BE2C (cell line): ENCODE measurements at regions not wholly inside any gene's neighbourhood (a gene's known extent, or its start where the extent isn't known, plus 50 kb on each side); places are given as distances from the start of the nearest gene placed in this dataset.
A peak's percentile ranks its signal among the peaks of the same experiment; 100 is the strongest.

Experiments
- DNase-seq: peaks from one replicate; pipeline ENCODE4 v3.0.0-alpha.2; 2020
- H3K27me3 ChIP-seq: fragments of 250-450 bp; sonication (Bioruptor Pico); 2 replicates; pipeline ENCODE4 v1.5.1; 2020; ENCODE audit warnings: mild to moderate bottlenecking
- H3K36me3 ChIP-seq: fragments of 250-450 bp; sonication (Bioruptor Pico); 2 replicates; pipeline ENCODE4 v1.5.1; 2020; ENCODE audit warnings: mild to moderate bottlenecking
- H3K4me1 ChIP-seq: fragments of 250-450 bp; sonication (Bioruptor Pico); 2 replicates; pipeline ENCODE4 v1.5.1; 2020
- H3K4me3 ChIP-seq: 2 replicates; pipeline ENCODE4 v1.5.1; 2011; ENCODE audit warnings: low read depth, low read length
- H3K9me3 ChIP-seq: fragments of 250-450 bp; sonication (Bioruptor Pico); 2 replicates; pipeline ENCODE4 v1.5.1; 2020
- CTCF ChIP-seq: IDR thresholded peaks from 2 replicates; pipeline ENCODE4 v1.5.1; 2012; ENCODE audit warnings: mild to moderate bottlenecking, low read depth, low read length

GRCh38 chr1:227451954-227452353 is 111.4 kb upstream of the ZNF678 start:
- DNase-seq, result no peak
- Histone ChIP-seq H3K9me3 (no peaks in the 10 kb centered on the region), H3K36me3 (no peaks in the 10 kb centered on the region), H3K27me3 (peaks cover 9% of the 10 kb centered on the region), H3K4me1 (no peaks in the 10 kb centered on the region), H3K4me3 (no peak overlapping the region)
- TF ChIP-seq CTCF, result no peak

GRCh38 chr1:227451057-227451456 is 112.3 kb upstream of the ZNF678 start:
- peaks cover 9% of the 10 kb centered on the region for H3K27me3 ChIP-seq
- no peak for DNase-seq
- TF ChIP-seq CTCF, result no peak

DNA sequence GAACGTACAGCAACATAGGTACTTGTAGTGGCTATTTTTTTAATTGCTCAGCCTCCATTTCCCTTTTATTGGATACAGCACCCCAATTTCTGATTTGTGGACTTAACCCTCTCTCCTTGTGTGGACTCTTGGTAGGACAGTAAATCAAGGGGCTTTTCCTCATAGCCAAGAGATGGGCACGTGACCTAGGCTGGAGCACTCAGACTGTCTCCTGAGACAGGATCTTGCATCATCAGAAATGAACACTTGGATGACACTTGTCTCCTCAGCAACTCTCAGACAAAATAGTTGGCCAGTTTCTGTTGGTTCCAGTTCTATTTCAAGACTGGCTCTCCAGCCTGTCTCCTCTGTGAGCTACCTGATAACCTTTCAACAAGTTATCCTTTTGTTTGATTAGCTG is 112.9 kb upstream of the ZNF678 start:
- Histone ChIP-seq H3K36me3 (no peaks in the 10 kb centered on the region), H3K27me3 (peaks cover 9% of the 10 kb centered on the region), H3K4me3 (no peak overlapping the region), H3K9me3 (no peaks in the 10 kb centered on the region), H3K4me1 (no peaks in the 10 kb centered on the region)
- TF ChIP-seq CTCF, result no peak
- no peak for DNase-seq

More at GRCh38 chr1:227451057-227451456, 112.3 kb upstream of the ZNF678 start:
- H3K36me3 ChIP-seq, result no peaks in the 10 kb centered on the region
- no peak overlapping the region for H3K4me3 ChIP-seq
- no peaks in the 10 kb centered on the region for H3K4me1 ChIP-seq
- no peaks in the 10 kb centered on the region for H3K9me3 ChIP-seq

- DNase-seq, result no peak
- Histone ChIP-seq H3K9me3 (no peaks in the 10 kb centered on the region), H3K4me1 (no peaks in the 10 kb centered on the region), H3K27me3 (peaks cover 9% of the 10 kb centered on the region), H3K36me3 (no peaks in the 10 kb centered on the region), H3K4me3 (no peak overlapping the region)
- no peak for TF ChIP-seq CTCF
Observed at GRCh38 chr1:227449741-227450441, 113.5 kb upstream of the ZNF678 start.

- Histone ChIP-seq H3K36me3 (no peaks in the 10 kb centered on the region), H3K4me1 (no peaks in the 10 kb centered on the region), H3K9me3 (no peaks in the 10 kb centered on the region), H3K4me3 (no peak overlapping the region), H3K27me3 (peaks cover 4% of the 10 kb centered on the region)
- peak; percentile 56 for DNase-seq
- TF ChIP-seq CTCF, result peak; percentile 67
Observed at GRCh38 chr1:227449051-227449450, 114.3 kb upstream of the ZNF678 start.

GRCh38 chr1:227447531-227447990 is 115.8 kb upstream of the ZNF678 start:
- Histone ChIP-seq H3K36me3 (no peaks in the 10 kb centered on the region), H3K4me1 (no peaks in the 10 kb centered on the region), H3K4me3 (peak overlapping the region; percentile 33), H3K9me3 (no peaks in the 10 kb centered on the region), H3K27me3 (no peaks in the 10 kb centered on the region)
- DNase-seq, result peak; percentile 80
- peak; percentile 79 for TF ChIP-seq CTCF
